Bronchial epithelial cell (primary cell): ENCODE measurements at regions not wholly inside any gene's neighbourhood (a gene's known extent, or its start where the extent isn't known, plus 50 kb on each side); places are given as distances from the start of the nearest gene placed in this dataset.
A peak's percentile ranks its signal among the peaks of the same experiment; 100 is the strongest.

ENCODE experiments used
- DNase-seq: peaks from one replicate; pipeline ENCODE4 v3.0.0-alpha.2; 2010; ENCODE audit warnings: low read depth
- FAIRE-seq: peaks from 2 replicates; lab custom pipeline; 2011; peaks lifted over from hg19 to GRCh38; lab: Jason Lieb, UNC
- H3K27me3 ChIP-seq: 2 replicates; pipeline ENCODE4 v1.5.1; 2011; ENCODE audit warnings: low read length; ENCODE audit not compliant: control insufficient read depth, insufficient read depth
- H3K36me3 ChIP-seq: 2 replicates; pipeline ENCODE4 v1.5.1; 2011; ENCODE audit warnings: low read length; ENCODE audit not compliant: control insufficient read depth, insufficient read depth
- H3K4me3 ChIP-seq: 2 replicates; pipeline ENCODE4 v1.5.1; 2011; ENCODE audit warnings: mild to moderate bottlenecking, low read depth, low read length, control low read depth
- CTCF ChIP-seq: IDR thresholded peaks from 2 replicates; pipeline ENCODE4 v1.5.1; 2011; ENCODE audit warnings: mild to moderate bottlenecking, moderate library complexity, low read length, control low read depth, inconsistent platforms; ENCODE audit not compliant: insufficient read depth, severe bottlenecking

DNA sequence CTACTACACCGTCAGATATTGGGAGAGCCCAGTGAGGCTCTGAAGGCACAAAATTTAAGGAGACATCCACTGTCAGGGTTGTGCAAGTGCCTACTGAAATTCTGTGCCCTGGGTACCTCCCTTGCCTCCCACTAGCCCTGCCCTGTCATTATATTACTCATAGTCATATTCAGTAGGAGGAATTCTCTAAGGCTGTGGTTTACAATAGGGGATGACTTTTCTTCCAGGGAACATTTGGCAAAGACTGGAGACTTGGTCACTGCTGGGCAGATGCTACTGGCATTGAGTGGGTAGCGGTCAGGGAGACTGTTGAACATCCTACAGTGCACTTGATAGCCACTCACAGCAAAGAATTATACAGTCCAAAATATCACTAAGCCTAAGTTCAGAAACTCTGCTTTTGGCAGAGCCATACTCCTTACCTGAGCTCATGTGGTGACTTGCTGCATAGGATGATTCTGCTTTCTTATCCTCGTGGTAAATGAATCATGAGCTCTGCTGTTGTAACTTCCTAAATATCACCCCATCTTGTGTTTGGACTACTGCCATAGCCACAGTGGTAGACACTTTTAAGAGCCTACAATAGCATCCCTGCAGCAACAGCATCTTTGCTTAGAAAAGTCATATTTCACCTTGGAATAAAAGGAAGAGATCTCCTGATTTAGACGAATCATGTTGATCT lies 563.4 kb upstream of the PLXNA2 start:
- H3K4me3 ChIP-seq, result no peak overlapping the region
- TF ChIP-seq CTCF, result no peak
- DNase-seq (peak; percentile 98), FAIRE-seq (peak; percentile 99)
- no peaks in the 10 kb centered on the region for H3K36me3 ChIP-seq
- no peaks in the 10 kb centered on the region for H3K27me3 ChIP-seq

DNA sequence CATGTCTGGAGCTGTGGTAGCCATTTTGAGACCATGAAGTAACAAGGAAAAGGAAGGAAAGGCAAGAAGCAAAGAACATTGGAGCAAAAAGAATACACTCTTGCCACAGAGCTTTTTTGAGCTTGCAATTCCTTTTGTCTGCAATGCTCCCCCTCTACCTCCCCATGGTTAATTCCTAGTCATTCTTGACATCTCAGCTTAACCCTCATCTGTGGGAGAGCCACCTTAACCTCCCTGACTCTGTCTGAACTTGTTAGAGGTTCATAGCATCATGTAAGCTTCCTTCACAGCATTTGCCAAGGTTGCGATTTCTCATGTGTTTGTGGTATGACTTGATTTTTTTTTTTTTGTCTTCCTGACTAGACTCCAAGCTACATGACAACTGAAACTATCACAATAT lies 564.1 kb upstream of the PLXNA2 start:
- no peak for TF ChIP-seq CTCF
- no peaks in the 10 kb centered on the region for H3K36me3 ChIP-seq
- peak; percentile 73 for FAIRE-seq
- DNase-seq, result peak; percentile 98
- no peak overlapping the region for H3K4me3 ChIP-seq
- no peaks in the 10 kb centered on the region for H3K27me3 ChIP-seq

DNA sequence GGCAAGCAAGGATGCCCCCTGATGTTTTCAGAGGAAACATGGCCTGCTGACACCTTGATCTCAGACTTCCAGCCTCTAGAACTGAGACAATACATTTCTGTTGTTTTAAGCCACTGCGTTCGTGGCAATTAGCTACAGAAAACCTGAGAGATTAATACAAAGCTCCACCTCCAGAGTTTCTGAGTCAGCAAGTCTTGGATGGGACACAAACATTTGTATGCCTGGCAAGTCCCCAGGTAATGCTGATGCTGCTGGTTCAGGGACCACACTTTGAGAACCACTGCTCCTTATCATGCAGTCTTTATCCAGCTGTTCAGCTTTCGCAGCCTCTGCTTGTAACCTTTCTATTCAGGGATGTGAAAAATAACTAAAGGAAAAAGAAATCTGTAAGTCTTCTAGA lies 565.7 kb upstream of the PLXNA2 start:
- Histone ChIP-seq H3K36me3 (no peaks in the 10 kb centered on the region), H3K27me3 (no peaks in the 10 kb centered on the region), H3K4me3 (no peak overlapping the region)
- DNase-seq, result peak; percentile 68
- FAIRE-seq, result peak; percentile 93
- no peak for TF ChIP-seq CTCF

GRCh38 chr1:208818770-208819445 lies 574.7 kb upstream of the PLXNA2 start:
- DNase-seq, result no peak
- H3K36me3 ChIP-seq, result no peaks in the 10 kb centered on the region
- no peak overlapping the region for H3K4me3 ChIP-seq
- no peak for FAIRE-seq
- no peaks in the 10 kb centered on the region for H3K27me3 ChIP-seq
- TF ChIP-seq CTCF, result no peak

GRCh38 chr1:208820580-208821212 lies 576.5 kb upstream of the PLXNA2 start:
- no peaks in the 10 kb centered on the region for H3K36me3 ChIP-seq
- no peak for TF ChIP-seq CTCF
- FAIRE-seq (no peak), DNase-seq (no peak)
- H3K4me3 ChIP-seq, result no peak overlapping the region
- no peaks in the 10 kb centered on the region for H3K27me3 ChIP-seq
